ENCODE measurements at regions not wholly inside any gene's neighbourhood (a gene's known extent, or its start where the extent isn't known, plus 50 kb on each side); places are given as distances from the start of the nearest gene placed in this dataset.

- no peak overlapping the region for H3K27ac Mint-ChIP-seq
- H3K4me3 Mint-ChIP-seq: no peak overlapping the region
- H3K9me3 Mint-ChIP-seq: no peaks in the 10 kb centered on the region
- H3K27me3 Mint-ChIP-seq (ENCODE audit: low read depth): no peaks in the 10 kb centered on the region
- H3K36me3 Mint-ChIP-seq (ENCODE audit: low read depth): no peaks in the 10 kb centered on the region
- TF ChIP-seq, protein P1, sequence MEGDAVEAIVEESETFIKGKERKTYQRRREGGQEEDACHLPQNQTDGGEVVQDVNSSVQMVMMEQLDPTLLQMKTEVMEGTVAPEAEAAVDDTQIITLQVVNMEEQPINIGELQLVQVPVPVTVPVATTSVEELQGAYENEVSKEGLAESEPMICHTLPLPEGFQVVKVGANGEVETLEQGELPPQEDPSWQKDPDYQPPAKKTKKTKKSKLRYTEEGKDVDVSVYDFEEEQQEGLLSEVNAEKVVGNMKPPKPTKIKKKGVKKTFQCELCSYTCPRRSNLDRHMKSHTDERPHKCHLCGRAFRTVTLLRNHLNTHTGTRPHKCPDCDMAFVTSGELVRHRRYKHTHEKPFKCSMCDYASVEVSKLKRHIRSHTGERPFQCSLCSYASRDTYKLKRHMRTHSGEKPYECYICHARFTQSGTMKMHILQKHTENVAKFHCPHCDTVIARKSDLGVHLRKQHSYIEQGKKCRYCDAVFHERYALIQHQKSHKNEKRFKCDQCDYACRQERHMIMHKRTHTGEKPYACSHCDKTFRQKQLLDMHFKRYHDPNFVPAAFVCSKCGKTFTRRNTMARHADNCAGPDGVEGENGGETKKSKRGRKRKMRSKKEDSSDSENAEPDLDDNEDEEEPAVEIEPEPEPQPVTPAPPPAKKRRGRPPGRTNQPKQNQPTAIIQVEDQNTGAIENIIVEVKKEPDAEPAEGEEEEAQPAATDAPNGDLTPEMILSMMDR (IDR thresholded peaks at IDR 0.05; ENCODE audit: unreplicated experiment in 3 of 3): no peak
- H3K4me1 Mint-ChIP-seq: peaks cover 9% of the 10 kb centered on the region
Observed at GRCh38 chr11:105204636-105205035, 65.1 kb upstream of the CARD18 start.

GRCh38 chr11:105203569-105204240 is 64.1 kb upstream of the CARD18 start:
- Mint-ChIP-seq H3K27me3 (ENCODE audit: low read depth) (no peaks in the 10 kb centered on the region), H3K36me3 (ENCODE audit: low read depth) (no peaks in the 10 kb centered on the region), H3K9me3 (no peaks in the 10 kb centered on the region), H3K4me1 (peaks cover 9% of the 10 kb centered on the region), H3K4me3 (no peak overlapping the region), H3K27ac (peak overlapping the region in 1 of 3 experiments; percentile 13)
- TF ChIP-seq, protein P1 (IDR thresholded peaks at IDR 0.05; ENCODE audit: unreplicated experiment in 3 of 3): no peak

GRCh38 chr11:105202844-105203548 is 63.4 kb upstream of the CARD18 start:
- peaks cover 9% of the 10 kb centered on the region for H3K4me1 Mint-ChIP-seq
- TF ChIP-seq, protein P1 (IDR thresholded peaks at IDR 0.05; ENCODE audit: unreplicated experiment in 3 of 3): no peak
- no peak overlapping the region for H3K4me3 Mint-ChIP-seq
- H3K27me3 Mint-ChIP-seq (ENCODE audit: low read depth): no peaks in the 10 kb centered on the region
- H3K9me3 Mint-ChIP-seq: no peaks in the 10 kb centered on the region
- H3K36me3 Mint-ChIP-seq (ENCODE audit: low read depth): no peaks in the 10 kb centered on the region
- peak overlapping the region; percentile 56 to 73 (median 68) for H3K27ac Mint-ChIP-seq

- Mint-ChIP-seq H3K27ac (peak overlapping the region; percentile 56 to 73 (median 68)), H3K27me3 (ENCODE audit: low read depth) (no peaks in the 10 kb centered on the region), H3K36me3 (ENCODE audit: low read depth) (no peaks in the 10 kb centered on the region), H3K9me3 (no peaks in the 10 kb centered on the region), H3K4me1 (peaks cover 9% of the 10 kb centered on the region), H3K4me3 (no peak overlapping the region)
- TF ChIP-seq, protein P1 (IDR thresholded peaks at IDR 0.05; ENCODE audit: unreplicated experiment in 3 of 3): no peak
Observed at GRCh38 chr11:105202422-105202821, 62.9 kb upstream of the CARD18 start.

GRCh38 chr11:105201166-105201565 is 61.6 kb upstream of the CARD18 start:
- TF ChIP-seq, protein P1 (IDR thresholded peaks at IDR 0.05; ENCODE audit: unreplicated experiment in 3 of 3): no peak
- Mint-ChIP-seq H3K4me1 (peaks cover 9% of the 10 kb centered on the region), H3K27ac (no peak overlapping the region), H3K4me3 (no peak overlapping the region), H3K27me3 (ENCODE audit: low read depth) (no peaks in the 10 kb centered on the region), H3K36me3 (ENCODE audit: low read depth) (no peaks in the 10 kb centered on the region), H3K9me3 (no peaks in the 10 kb centered on the region)

Data from nephron (organoid).